Vagina (tissue), 2 donors: ENCODE measurements at regions not wholly inside any gene's neighbourhood (a gene's known extent, or its start where the extent isn't known, plus 50 kb on each side); places are given as distances from the start of the nearest gene placed in this dataset.

ENCODE experiments used
- POLR2AphosphoS5 ChIP-seq, 2 donors: sonication (generic); formaldehyde crosslinking; IDR thresholded peaks; one replicate each; pipeline ENCODE4 v1.9.0; 2017; ENCODE audit warnings: antibody characterized with exemption in 2 of 2, mild to moderate bottlenecking in 2 of 2, low read depth in 1 of 2; ENCODE audit not compliant: insufficient read depth in 1 of 2
- TF ChIP-seq, protein P1 (sequence below), 3 experiments: fragments of 450-650 bp in 2 of 3; fragments of 200-600 bp in 1 of 3; sonication (generic) in 1 of 3; IDR thresholded peaks; one replicate each; pipeline ENCODE4 v1.5.1; 2017 to 2019; ENCODE audit warnings: antibody characterized with exemption in 3 of 3, mild to moderate bottlenecking in 2 of 3, moderate library complexity in 2 of 3

DNA sequence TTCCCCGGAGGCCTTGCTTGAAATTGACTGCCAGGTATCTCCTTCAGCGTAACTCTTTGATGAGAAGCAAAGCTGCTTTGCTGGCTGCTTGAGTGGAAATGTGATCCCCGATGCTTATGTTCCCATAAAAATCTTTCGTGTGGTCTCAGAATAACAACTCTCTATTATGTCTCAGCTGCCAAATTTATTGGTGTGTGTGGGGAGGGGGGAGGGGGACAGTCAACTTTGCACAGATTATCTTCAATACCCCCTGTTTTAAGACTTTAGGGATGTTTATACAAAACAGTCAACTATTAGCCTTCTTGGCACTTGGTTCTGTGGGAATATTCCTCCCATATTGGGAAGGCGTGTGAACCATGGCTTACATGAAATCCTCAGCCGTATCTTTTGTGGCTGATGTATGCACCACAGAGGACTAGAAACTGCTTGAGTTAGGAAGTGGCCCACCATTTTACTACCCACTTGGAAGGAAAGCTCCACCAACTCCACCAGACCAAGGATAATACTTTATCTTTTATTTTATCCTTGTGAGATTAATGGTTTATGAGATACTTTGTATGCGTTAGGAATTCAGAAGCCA, 101.5 kb upstream of the SLC24A3 start:
- TF ChIP-seq, protein P1, sequence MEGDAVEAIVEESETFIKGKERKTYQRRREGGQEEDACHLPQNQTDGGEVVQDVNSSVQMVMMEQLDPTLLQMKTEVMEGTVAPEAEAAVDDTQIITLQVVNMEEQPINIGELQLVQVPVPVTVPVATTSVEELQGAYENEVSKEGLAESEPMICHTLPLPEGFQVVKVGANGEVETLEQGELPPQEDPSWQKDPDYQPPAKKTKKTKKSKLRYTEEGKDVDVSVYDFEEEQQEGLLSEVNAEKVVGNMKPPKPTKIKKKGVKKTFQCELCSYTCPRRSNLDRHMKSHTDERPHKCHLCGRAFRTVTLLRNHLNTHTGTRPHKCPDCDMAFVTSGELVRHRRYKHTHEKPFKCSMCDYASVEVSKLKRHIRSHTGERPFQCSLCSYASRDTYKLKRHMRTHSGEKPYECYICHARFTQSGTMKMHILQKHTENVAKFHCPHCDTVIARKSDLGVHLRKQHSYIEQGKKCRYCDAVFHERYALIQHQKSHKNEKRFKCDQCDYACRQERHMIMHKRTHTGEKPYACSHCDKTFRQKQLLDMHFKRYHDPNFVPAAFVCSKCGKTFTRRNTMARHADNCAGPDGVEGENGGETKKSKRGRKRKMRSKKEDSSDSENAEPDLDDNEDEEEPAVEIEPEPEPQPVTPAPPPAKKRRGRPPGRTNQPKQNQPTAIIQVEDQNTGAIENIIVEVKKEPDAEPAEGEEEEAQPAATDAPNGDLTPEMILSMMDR (IDR thresholded peaks at IDR 0.05): no peak
- TF ChIP-seq POLR2AphosphoS5 (IDR thresholded peaks at IDR 0.05; ENCODE audit: insufficient read depth in 1 of 2, low read depth in 1 of 2): no peak
